SKM-1 (cell line): ENCODE measurements at regions not wholly inside any gene's neighbourhood (a gene's known extent, or its start where the extent isn't known, plus 50 kb on each side); places are given as distances from the start of the nearest gene placed in this dataset.

Experiments
- DNase-seq: peaks from one replicate; lab custom pipeline; 2025; ENCODE audit not compliant: unreplicated experiment; lab: John Stamatoyannopoulos, UW

DNA sequence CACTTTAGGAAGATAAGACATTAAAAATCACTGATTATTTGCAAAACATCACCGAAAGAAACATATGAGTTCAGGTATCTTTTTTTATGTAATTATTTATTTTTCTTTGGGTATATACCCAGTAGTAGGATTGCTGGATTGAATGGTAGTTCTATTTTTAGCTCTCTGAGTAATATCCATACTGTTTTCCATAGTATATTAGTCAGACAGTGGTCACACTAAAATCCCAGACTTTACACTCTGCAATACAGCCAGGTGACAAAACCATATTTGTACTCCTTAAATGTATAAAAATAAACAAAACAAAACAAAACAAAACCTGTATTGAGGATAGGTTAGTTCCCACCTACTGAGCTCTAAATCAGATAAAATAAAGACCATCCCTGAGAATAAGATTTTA, 1024.3 kb upstream of the EYS start:
- no peak for DNase-seq

DNA sequence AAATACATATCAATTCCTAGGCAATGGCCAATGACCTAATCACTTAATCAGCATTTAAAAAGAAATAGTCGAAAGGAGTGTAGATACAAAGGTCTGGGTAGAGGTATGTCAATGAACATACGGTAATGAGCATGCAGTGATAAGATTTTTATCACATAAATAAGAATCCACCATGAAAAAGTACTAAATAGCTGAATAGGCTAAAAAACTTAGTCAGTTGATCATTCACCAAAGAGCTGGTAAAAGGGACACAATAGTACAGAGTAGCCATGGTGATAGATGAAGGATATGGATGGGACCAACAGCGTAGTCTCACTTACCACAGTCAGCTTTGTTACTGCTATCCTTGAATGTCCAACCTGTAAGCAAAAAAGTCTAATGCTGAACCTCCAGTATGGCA, 1018.6 kb upstream of the EYS start:
- no peak for DNase-seq

DNA sequence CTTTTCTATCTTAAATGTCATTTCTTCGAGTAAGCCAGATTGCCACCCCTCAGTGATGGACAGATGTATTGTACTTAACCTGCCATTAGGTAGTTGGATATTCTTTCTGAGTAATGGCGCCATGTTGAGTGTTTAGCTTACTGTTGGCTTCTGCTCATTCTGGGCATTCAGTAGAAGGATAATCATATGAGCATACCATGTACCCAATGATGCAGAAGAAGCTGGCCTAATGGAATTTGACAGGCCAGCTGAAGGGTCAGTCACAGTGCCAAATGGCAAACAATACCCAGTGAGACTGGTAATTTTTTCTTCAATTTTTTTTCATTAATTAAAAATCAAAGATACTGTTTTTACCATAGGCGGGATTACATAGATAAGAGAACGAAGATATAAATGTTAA, 1010.8 kb upstream of the EYS start:
- DNase-seq, result no peak

DNA sequence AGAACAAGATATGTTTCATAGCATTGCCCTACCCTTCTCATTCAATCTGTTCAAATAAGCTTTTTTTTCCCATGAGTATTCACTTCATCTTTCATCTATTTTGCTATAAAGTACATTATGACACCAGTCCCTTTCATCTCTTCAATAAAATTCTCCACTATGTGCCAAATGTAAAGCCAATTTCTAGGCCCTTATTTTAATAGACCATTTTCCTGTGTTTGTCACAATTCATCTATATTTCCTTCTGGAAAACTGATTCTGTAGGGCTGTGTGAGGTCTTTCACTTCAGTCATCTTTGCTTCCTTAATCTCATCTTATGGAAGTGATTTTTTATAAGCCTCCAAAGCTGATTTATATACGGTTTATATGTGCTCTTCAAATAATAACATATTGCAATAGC, 992.4 kb upstream of the EYS start:
- DNase-seq, result no peak

DNA sequence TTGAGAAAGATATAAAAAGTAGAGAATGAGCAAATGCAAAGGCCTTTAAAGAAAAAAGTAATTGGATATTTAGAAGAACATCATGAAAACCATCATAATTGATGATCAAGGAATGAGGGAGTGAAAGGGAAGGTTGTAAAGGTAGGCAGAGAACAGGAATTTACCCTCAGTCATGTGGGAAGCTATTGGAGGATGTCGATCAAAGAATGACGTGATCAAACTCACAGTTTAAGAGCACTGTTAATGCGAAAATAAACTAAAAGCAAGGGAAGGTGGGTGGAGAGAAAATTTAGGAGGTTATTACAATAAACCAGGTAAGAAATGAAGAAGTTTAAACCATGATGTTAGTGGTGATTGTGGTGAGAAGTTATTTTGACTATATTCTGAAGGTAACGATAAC, 982.6 kb upstream of the EYS start:
- no peak for DNase-seq

DNA sequence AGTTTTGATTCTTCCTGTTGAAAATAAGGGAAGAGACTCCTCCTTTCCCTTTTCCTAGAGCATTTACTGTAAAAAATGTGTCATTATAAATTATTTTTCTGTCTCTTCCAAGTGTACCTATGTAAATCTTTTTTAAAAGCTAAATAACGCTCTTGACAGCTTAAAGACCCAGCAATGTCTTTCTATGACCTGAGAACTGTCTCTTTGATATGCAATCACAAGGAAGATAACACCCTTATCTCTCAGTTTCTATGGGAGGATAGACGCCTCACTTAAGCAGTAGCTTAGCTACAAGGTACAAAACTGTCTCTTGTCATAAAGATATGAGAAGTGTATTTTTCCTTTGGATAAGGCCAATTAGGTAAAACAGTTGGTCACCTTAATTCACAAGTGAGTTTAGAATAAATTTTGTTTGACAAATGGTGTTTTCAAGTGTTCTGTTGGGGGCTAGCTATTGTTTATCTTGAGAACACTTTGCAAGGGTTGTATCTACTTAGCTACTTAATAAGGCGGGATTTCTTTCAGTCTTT, 980.6 kb upstream of the EYS start:
- no peak for DNase-seq

DNA sequence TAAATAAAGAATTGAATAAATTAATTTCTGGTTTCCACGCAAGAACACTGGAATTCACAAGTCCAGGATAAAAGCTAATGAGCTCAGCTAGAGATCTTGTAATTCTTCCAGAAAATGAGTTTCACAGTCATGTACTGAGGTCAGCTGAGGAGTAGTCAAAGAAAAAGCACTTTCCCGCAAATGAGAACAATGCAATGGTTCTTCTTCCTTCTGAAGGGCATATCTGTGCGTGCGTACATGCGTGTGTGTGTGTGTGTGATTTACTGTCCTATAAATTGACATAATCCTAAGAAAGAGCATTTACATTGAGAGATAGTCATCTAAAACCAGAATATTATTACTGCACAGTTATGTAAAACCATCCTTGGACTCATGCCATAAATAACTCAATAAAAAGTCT, 968.9 kb upstream of the EYS start:
- no peak for DNase-seq

DNA sequence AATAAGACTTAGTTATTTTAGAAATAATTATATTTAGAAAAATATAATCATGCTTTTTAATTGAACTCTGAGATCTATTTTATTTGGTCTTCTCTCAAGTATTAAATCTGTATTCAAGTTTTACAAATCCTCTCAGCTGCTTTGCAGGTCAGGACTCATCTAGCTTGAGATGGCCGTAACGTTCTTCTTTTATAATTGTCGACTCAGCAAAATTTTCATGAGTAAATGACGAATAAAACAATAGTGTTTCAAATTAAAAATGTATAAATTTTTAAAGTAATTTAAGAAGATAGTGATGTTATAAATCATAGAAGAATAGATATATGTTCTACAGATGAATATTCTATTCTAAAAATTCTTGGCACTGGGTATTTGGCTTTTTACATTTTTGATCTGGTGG, 957.1 kb upstream of the EYS start:
- no peak for DNase-seq

DNA sequence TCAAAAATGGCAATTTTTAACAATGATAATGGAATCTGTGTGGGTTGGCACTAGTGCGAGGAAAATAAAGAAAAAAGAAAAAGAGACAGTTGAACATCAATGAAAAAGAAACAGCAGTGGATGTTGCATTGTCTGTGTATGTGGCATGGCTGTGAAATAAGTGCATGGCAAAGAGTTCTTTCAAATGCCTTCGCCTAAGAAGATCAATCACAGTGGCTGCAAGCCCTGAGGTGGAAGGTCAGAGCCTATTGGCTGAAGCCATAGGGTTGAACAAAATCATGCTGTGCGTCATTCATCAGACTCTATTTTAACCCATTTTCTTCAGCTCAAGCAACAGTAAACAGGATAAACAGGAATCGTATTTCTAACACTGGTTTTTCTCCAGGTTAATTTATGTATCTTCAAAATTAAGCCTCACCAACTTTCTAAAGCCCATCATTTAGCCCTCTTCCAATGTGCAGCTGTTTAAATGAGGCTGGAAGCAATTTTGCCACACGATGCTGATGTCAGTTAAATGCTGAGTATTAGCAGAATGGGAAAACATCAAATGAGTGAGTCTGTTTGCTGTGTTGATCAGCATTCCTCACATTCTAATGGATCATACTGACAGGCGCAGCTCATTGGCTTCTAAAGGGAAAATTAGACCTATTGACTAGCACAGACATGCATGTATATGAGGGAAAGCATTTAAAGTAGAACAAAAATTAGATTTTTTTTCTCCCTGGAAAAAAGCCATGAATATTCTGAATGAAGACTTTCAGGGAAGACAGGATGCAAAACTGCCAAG, 955.9 kb upstream of the EYS start:
- DNase-seq, result no peak

DNA sequence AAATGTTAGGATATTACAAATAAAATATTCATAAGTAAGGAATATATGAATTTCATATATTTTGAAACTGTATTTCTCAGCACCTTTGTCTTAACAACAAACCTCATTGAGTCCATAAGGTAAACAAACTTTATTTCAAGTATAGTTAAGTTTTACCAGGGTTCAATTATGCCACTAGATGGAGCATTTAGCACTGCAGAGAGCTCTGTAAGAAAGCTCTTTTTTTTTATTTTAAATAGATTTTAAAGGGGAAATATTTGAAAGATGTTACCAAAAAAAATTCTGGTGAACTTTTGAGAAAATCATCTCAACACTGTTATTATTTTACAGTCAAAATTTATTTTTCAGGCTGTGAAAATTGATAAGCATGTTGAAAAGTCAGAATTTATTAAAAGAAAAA, 955.2 kb upstream of the EYS start:
- no peak for DNase-seq

DNA sequence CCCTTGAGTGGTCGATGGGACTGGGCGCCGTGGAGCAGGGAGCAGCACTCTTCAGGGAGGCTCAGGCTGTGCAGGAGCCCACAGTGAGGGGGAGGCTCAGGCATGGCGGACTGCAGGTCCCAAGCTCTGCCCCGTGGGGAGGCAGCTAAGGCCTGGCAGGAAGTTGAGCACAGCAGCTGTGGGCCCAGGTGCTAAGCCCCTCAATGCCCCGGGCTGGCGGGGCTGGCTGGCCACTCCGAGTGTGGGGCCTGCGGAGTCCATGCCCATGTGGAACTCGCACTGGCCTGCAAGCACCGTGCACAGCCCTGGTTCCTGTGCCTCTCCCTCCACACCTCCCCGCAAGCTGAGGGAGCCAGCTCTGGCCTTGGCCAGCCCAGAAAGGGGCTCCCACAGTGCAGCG, 948.4 kb upstream of the EYS start:
- no peak for DNase-seq

DNA sequence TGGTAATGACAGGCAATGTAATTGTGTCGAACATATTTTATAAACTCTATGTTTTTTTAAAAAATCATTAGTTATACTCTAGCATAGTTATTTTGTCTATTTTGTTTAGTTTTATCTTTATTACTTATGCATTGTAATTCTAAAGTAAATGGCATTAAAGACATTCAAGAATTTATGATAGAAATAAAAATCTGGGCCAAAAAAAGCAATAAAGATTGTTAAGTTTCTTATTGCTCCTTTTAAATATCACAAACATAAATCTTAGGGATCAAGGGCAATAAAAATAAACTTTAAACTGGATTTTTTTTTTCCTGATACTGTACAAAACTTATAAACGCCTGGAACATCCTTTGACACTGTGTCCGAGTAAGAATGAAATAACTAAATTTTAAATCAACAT, 931.5 kb upstream of the EYS start:
- DNase-seq, result no peak

DNA sequence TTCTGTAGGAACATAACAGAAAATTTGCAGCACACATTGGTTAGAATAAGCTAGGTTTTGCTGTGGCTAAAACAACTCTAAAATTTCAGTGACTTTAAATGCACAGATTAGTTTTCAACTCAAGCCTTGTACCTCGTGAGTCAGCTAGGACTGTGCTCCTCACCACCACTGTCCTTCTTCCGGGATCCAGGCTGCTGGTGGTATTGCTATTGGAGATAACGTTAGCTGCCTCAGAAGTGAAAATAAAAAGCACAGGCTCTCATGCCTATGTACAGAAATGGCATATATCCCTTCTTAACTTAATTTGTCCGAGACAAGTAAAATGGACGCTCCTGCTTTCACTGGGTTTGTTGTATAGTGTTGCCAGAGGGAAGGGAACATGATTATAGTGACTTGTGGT, 931.1 kb upstream of the EYS start:
- DNase-seq, result no peak

DNA sequence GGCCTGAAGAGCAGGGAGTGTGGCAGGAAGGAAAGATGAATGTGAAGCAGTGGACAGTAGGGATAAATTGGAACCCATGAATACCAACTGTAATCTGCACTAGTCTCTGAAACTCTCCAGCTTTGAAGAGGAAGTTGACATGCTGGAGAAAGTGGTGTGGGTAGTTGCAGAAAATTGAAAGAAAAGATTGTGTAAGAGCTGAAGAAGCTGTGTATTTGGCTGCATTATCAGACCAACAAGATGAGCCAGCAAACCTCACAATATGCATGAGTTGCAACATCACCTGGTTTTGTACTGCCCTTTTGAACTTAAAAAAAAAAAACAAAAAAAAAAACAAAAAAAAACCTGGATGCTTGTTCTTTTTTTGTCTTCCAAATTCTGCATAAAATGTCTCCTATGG, 921.9 kb upstream of the EYS start:
- DNase-seq, result peak; percentile 98

DNA sequence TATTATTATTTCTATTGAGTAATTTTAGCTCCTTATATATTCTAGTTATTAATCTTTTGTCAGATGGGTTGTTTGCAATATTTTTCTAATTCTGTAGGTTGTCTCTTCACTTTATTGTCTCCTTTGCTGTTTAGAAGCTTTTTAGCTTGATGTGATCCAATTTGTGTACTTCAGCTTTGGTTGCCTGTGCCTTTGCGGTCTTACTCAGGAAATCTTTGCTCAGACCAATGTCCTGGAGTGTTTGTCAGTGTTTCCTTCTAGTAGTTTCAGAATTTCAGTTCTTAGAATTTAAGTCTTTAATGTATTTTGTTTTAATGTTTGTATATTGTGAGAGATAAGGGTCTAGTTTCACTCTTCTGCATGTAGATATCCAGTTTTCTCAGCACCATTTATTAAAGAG, 916.0 kb upstream of the EYS start:
- DNase-seq, result no peak

DNA sequence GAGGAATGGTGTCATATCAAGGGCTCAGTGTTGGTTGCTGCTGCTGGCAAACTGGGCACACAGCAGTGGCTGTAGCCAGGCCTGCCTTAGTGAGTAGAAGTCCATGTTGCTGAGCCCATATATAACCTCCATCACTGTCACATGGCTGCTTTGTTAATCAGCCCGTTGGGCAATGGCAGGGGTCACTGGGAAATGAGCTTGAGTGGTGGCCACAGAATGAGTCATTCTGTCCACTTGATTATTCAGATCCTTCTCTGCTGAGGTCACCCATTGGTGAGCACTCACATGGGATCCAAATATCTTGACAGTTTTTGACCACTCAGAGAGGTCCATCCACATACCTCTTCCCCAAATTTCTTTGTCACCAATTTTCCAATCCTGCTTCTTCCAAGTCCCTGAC, 898.9 kb upstream of the EYS start:
- DNase-seq, result no peak

DNA sequence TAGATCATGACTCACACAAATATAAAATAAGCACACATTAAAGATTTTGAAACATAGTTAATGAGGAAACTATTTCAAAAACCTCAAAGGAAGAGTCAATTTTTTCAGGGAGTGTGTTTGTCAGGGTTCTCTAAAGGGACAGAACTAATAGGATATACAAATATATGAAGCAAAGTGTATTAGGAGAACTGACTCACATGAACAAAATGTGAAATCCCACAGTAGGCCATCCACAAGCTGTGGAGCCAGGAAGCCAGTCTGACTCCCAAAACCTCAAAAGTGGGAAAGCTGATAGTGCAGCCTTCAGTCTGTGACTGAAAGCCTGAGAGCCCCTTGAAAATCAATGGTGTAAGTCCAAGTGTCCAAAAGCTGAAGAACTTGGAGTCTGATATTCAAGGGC, 898.0 kb upstream of the EYS start:
- no peak for DNase-seq

DNA sequence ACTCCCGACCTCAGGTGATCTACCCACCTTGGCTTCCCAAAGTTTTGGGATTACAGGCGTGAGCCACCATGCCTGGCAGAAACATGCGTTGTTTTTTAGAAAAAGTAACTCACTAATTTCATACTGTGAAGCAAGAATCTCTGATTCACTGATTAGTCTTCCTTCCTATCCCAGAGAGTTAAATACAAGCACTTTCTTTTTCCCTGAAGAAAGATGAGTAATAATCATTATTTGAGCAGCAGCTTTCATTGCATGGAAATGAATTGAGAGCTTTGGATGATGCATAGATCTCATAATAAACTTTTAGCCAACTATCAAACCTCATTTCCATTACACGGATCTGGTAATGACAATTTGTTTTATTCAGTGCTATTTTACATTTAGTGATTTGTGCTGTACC, 892.5 kb upstream of the EYS start:
- no peak for DNase-seq

DNA sequence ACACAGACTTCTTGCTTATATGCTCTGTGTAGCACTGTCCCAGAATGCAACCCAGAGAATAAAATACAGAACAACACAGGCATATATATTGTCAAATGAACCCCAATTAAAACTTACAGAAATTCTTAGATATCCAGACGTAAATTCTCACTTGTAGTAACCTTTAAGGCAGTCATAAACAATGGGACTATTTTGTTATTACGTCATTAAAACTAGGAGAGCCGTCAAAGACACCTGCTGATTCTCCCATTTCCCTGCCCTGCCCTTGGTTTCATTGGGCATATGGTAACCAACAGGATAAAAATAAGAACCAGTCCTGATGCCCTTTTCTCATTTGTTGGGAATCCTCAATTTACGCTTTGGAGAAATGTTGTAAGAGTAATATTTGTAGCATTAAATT, 871.3 kb upstream of the EYS start:
- DNase-seq, result no peak

DNA sequence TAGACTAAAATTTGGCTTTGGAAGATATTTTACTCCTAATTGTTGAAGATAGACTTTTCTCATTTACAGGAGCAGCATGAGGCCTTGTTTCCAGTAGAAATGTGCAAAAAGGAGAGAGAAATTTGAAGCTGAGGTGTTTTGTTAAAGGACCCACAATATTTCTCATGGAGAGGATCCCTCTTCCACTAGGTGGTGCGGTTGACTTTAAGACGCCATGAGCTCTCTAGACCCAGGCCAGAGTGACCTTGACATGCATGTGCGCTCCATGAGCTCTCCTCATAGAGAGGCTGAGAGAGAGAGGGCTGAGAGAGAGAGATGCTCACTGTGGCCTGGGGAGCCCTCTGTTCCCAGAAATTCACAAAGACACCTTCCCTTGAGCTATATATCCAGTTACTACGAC, 861.2 kb upstream of the EYS start:
- DNase-seq, result no peak

DNA sequence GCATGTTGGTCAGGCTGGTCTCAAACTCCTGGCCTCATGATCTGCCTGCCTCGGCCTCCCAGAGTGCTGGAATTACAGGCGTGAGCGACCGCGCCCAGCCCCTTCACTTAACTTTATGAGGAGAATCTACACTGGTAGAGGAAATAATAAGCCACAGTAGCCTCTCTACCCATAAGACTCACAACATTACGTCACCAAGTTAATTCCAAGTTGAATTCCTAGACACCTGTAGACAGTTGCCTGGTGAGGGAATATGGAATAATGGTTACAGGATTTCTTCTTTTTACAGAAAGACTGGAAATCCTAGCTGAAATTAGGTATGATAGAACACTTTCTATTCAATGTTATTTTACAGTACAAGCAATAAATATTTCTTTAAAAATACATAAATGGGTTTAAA, 854.5 kb upstream of the EYS start:
- DNase-seq, result no peak

DNA sequence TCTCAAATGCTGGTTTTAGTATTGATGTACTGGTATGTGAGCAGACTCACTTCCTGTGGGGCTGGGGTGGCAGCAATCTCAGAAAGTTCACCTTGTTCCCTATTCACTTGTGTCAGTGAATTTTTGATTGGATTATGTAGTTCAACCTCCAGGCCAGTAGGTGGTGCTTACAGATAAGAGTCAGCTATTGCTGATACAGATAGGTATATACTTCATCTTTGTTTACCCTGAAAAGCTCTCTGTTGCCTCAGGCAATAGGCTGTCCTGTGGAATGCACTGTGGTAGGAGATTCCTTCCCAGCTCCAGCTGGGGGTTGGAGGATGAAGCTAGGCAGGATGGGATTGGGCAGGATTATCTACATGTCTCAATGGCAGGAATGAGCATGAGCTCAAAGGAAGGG, 851.2 kb upstream of the EYS start:
- DNase-seq, result no peak

DNA sequence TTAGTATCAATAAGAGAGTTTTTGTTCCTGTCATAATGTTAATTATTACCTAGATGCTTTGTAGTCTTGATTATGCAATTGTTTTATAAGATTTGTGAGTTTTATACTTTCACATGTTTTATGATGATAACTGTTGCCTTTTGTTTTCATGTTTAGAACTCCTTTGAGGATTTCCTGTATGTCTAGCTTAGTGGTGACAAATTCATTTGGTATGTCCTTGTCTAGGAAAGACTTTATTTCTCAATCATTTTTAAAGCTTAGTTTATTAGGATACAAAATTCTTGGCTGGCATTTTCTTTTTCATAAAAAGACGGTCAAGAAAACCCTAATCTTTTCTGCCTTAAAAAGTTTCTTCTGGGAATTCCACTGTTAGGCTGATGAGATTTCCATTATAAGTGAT, 849.9 kb upstream of the EYS start:
- DNase-seq, result no peak
